GM12865 (cell line): ENCODE measurements at regions not wholly inside any gene's neighbourhood (a gene's known extent, or its start where the extent isn't known, plus 50 kb on each side); places are given as distances from the start of the nearest gene placed in this dataset.

Experiments
- DNase-seq: peaks from one replicate; pipeline ENCODE4 v3.0.0; 2010; ENCODE audit warnings: low read depth
- H3K4me3 ChIP-seq: 2 replicates; pipeline ENCODE4 v1.5.1; 2011; ENCODE audit warnings: mild to moderate bottlenecking, low read depth, low read length, control low read depth
- TF ChIP-seq, protein P1 (sequence below): IDR thresholded peaks from 2 replicates; pipeline ENCODE4 v1.5.1; 2011; ENCODE audit warnings: low read length, control low read depth, low read depth, inconsistent platforms; ENCODE audit not compliant: insufficient read depth; ENCODE audit errors: missing control alignments

DNA sequence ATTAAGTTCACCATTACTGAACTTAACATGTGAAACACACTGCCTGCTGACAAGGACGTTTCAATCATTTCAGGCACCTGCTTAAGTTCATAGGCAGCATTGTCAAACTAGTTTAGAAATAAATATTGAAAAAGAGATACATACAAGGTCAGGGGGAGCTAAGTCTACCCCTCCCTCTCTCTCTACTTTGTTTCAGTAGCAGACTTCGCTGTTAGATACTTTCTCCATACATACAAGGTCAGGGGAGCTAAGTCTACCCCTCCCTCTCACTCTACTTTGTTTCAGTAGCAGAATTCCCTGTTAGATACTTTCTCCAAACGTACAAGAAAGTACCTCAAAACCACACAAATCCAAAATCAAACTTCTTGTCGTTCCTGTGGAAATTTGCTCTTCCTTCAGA, 387.4 kb upstream of the PDE4D start:
- TF ChIP-seq, protein P1, sequence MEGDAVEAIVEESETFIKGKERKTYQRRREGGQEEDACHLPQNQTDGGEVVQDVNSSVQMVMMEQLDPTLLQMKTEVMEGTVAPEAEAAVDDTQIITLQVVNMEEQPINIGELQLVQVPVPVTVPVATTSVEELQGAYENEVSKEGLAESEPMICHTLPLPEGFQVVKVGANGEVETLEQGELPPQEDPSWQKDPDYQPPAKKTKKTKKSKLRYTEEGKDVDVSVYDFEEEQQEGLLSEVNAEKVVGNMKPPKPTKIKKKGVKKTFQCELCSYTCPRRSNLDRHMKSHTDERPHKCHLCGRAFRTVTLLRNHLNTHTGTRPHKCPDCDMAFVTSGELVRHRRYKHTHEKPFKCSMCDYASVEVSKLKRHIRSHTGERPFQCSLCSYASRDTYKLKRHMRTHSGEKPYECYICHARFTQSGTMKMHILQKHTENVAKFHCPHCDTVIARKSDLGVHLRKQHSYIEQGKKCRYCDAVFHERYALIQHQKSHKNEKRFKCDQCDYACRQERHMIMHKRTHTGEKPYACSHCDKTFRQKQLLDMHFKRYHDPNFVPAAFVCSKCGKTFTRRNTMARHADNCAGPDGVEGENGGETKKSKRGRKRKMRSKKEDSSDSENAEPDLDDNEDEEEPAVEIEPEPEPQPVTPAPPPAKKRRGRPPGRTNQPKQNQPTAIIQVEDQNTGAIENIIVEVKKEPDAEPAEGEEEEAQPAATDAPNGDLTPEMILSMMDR, result no peak
- no peak for DNase-seq
- H3K4me3 ChIP-seq, result no peak overlapping the region

DNA sequence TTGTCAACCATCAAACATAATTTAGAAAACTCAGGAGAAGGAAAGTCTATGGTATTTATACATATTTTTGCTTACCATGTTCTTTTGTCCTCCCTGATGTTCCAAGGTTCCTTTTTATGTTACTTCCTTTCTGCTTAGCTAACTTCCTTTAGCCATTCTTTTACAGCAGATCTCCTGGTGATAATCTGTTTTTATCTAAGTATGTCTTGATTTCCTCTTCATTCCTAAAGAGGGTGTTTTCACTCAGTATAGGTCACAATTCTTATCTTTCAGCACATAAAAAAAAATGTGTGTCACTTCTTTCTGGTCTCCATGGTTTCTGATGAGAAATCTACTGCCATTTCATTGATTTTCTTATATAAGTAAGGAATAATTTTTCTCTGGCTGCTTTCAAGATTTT, 384.4 kb upstream of the PDE4D start:
- no peak for DNase-seq
- H3K4me3 ChIP-seq, result no peak overlapping the region
- TF ChIP-seq, protein P1, result no peak

DNA sequence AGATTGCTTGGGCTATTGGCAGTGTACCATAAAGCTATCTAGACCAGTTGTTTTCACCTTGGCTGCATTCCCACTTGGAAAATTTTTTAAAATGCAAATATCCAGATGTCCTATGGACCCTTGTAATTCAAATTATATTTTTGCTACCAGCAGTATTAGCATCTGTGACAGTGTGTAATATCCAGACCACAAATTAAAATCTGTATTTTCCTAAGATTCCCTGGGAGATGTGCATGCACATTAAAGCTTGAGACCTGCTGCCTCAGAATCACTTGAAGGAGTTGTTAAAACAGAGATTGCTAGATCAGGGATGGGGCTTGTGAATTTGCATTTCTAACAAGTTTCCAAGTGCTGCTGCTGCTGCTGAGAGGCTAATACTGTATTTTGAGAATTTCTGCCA, 381.2 kb upstream of the PDE4D start:
- no peak overlapping the region for H3K4me3 ChIP-seq
- no peak for DNase-seq
- TF ChIP-seq, protein P1, result no peak

DNA sequence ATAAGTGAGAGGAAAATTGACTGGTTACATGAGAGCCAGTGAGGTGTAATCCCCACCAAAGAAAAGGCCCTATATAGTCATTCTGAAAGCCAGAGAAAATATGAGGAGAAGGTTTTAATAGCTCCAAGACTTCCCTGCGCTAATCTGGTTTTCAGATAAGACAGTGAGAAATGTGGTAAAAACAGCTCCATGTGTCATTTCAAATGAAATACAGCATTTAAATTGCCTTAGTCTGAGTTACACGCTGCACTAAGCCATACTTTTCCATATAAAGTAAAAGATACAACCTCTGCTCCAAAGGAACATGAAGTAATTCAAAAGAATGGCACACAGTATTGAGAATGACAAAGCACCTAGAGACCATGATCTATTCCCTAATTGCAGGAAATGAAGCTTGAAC, 378.0 kb upstream of the PDE4D start:
- DNase-seq, result no peak
- TF ChIP-seq, protein P1, result no peak
- H3K4me3 ChIP-seq, result no peak overlapping the region

DNA sequence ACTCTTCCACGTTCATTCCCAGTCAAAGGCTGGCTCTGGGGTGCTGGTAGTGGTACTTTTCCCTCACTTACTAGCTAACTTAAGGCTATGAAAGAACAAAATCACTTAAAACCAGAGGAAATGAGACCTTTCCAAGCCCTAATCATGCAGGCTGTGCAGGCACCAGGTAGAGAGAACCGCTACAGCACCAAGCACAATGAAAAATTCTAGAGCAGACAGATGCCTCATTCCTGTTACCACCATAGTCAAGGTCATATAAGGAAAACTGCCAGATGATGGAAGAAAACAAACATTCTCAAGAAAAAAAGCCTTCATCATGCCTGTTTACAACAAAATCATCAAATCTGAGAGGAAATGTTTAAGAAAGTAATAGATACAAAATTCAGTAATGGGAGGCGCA, 374.4 kb upstream of the PDE4D start:
- H3K4me3 ChIP-seq, result no peak overlapping the region
- TF ChIP-seq, protein P1, result no peak
- no peak for DNase-seq

DNA sequence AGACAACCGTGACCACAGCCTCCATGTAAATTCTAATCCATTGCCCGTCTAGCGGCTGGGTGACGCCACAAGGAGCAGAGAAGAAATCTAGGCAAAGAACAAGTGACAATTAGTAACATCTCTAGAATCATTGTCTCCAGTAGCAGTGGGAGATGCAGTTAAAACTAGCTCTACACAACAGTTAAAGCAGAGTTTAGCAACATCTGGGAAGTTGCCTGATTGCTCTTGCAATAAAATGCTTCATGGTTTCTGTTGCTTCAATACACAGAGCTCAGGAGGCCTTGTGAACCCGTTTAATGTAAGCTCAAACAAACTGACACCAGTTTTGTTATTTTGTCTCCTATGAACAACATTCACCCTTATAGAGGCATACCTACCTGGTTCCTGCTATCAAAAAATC, 369.8 kb upstream of the PDE4D start:
- no peak for DNase-seq

DNA sequence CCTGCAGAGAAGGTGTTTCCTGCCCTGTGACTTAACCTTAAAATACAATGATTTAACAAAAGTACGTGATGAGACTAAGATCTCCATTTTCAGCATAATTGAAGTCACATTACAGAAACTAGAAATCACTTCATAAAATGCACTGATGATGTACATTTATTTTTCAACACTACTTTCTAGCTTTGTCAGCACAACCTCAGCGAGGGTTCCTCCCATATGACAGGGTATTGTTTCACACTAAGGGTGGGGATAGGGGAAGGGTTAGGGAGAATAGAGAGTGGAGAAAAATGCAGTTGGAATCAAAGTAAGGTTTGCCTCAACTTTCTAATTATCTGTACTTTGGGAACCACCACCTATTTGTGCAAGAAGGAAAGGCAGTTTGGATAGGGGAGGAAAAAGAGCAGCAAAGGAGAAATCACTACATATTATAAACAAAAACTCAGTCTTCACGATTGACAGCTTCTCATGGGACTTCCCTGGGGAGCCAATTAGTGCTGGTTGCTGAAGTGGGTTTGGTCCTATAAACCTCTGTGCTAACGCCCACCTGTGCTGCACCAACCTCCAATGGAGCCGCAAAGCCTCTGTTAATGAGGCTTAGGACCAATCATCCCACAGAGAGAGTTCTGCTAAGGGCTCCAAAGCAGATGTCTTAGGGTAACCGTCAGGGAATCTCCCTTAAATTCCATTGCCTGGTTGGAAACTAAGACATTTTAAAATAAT, 369.2 kb upstream of the PDE4D start:
- TF ChIP-seq, protein P1, result no peak
- no peak for DNase-seq
- no peak overlapping the region for H3K4me3 ChIP-seq

More for the DNA sequence above, 369.8 kb upstream of the PDE4D start:
- TF ChIP-seq, protein P1, result no peak
- H3K4me3 ChIP-seq, result no peak overlapping the region
